Trophoblast cell (in vitro differentiated cells and primary cell): ENCODE measurements at regions not wholly inside any gene's neighbourhood (a gene's known extent, or its start where the extent isn't known, plus 50 kb on each side); places are given as distances from the start of the nearest gene placed in this dataset.
A peak's percentile ranks its signal among the peaks of the same experiment; 100 is the strongest.

Experiments
- DNase-seq, 2 donors: peaks; one replicate each; pipeline ENCODE4 v3.0.0-alpha.2; 2016
- H2AFZ ChIP-seq: 2 replicates; pipeline ENCODE4 v1.6.1; 2013; ENCODE audit warnings: low read length, moderate library complexity, mild to moderate bottlenecking; ENCODE audit not compliant: insufficient read depth, poor library complexity
- H2AK5ac ChIP-seq: 2 replicates; pipeline ENCODE4 v1.6.1; 2013; ENCODE audit warnings: mild to moderate bottlenecking, low read length
- H2BK120ac ChIP-seq: 2 replicates; pipeline ENCODE4 v1.6.1; 2013; ENCODE audit warnings: low read length, mild to moderate bottlenecking, moderate library complexity; ENCODE audit not compliant: insufficient read depth, poor library complexity
- H2BK12ac ChIP-seq: 2 replicates; pipeline ENCODE4 v1.6.1; 2013; ENCODE audit warnings: mild to moderate bottlenecking, low read length, moderate library complexity
- H2BK5ac ChIP-seq: 2 replicates; pipeline ENCODE4 v1.6.1; 2013; ENCODE audit warnings: low read length, low read depth, moderate library complexity, mild to moderate bottlenecking; ENCODE audit not compliant: poor library complexity
- H3K14ac ChIP-seq: 2 replicates; pipeline ENCODE4 v1.6.1; 2013; ENCODE audit warnings: mild to moderate bottlenecking, low read length
- H3K18ac ChIP-seq: 2 replicates; pipeline ENCODE4 v1.6.1; 2013; ENCODE audit warnings: mild to moderate bottlenecking, low read length
- H3K23ac ChIP-seq: 2 replicates; pipeline ENCODE4 v1.6.1; 2013; ENCODE audit warnings: low read length
- H3K27ac ChIP-seq: 2 replicates; pipeline ENCODE4 v1.5.1; 2013; ENCODE audit warnings: low read depth, mild to moderate bottlenecking, inconsistent platforms, low read length, moderate library complexity
- H3K27me3 ChIP-seq: 2 replicates; pipeline ENCODE4 v1.6.1; 2013; ENCODE audit warnings: inconsistent platforms, mild to moderate bottlenecking, low read length, moderate library complexity; ENCODE audit not compliant: insufficient read depth
- H3K36me3 ChIP-seq, 2 experiments: 1 replicate in 1 of 2; 2 replicates in 1 of 2; pipeline ENCODE4 v1.6.1; 2013; ENCODE audit warnings: low read length in 2 of 2, mild to moderate bottlenecking in 2 of 2, moderate library complexity in 1 of 2; ENCODE audit not compliant: insufficient read depth in 2 of 2, control insufficient read depth in 1 of 2
- H3K4ac ChIP-seq: 2 replicates; pipeline ENCODE4 v1.6.1; 2013; ENCODE audit warnings: low read depth, mild to moderate bottlenecking, low read length, moderate library complexity
- H3K4me1 ChIP-seq, 2 experiments: 1 replicate in 1 of 2; 2 replicates in 1 of 2; pipeline ENCODE4 v1.6.1; 2013; ENCODE audit warnings: low read length in 2 of 2, mild to moderate bottlenecking in 2 of 2, moderate library complexity in 1 of 2; ENCODE audit not compliant: insufficient read depth in 2 of 2, control insufficient read depth in 1 of 2
- H3K4me2 ChIP-seq: 2 replicates; pipeline ENCODE4 v1.6.1; 2013; ENCODE audit warnings: inconsistent platforms, mild to moderate bottlenecking, low read length, moderate library complexity
- H3K4me3 ChIP-seq: 2 replicates; pipeline ENCODE4 v1.5.1; 2013; ENCODE audit warnings: mild to moderate bottlenecking, low read depth, low read length, inconsistent platforms
- H3K79me1 ChIP-seq: one replicate; pipeline ENCODE4 v1.6.1; 2013; ENCODE audit warnings: low read length
- H3K79me2 ChIP-seq: 2 replicates; pipeline ENCODE4 v1.6.1; 2013; ENCODE audit warnings: low read length, mild to moderate bottlenecking; ENCODE audit not compliant: control insufficient read depth, insufficient read depth, poor library complexity
- H3K9ac ChIP-seq: 2 replicates; pipeline ENCODE4 v1.6.1; 2013; ENCODE audit warnings: mild to moderate bottlenecking, low read length
- H3K9me3 ChIP-seq: 2 replicates; pipeline ENCODE4 v1.6.1; 2013; ENCODE audit warnings: low read depth, mild to moderate bottlenecking, control low read depth, inconsistent platforms, low read length; ENCODE audit not compliant: insufficient read depth
- H4K12ac ChIP-seq: 2 replicates; pipeline ENCODE4 v1.6.1; 2013; ENCODE audit warnings: low read depth, mild to moderate bottlenecking, low read length, moderate library complexity
- H4K8ac ChIP-seq: 2 replicates; pipeline ENCODE4 v1.6.1; 2013; ENCODE audit warnings: low read depth, mild to moderate bottlenecking, low read length, moderate library complexity
- H4K91ac ChIP-seq: one replicate; pipeline ENCODE4 v1.6.1; 2013; ENCODE audit warnings: low read depth, mild to moderate bottlenecking, low read length, moderate library complexity
- WGBS: extraction: QIAGEN DNeasy Blood & Tissue Kit; methylation state at CpG from one replicate; pipeline ENCODE4 v1.1.7; 2013; ENCODE audit warnings: missing lambda C conversion rate; ENCODE audit not compliant: insufficient read length, insufficient coverage; ENCODE audit errors: extremely low coverage; 5-methylcytosine and 5-hydroxymethylcytosine counted together

DNA sequence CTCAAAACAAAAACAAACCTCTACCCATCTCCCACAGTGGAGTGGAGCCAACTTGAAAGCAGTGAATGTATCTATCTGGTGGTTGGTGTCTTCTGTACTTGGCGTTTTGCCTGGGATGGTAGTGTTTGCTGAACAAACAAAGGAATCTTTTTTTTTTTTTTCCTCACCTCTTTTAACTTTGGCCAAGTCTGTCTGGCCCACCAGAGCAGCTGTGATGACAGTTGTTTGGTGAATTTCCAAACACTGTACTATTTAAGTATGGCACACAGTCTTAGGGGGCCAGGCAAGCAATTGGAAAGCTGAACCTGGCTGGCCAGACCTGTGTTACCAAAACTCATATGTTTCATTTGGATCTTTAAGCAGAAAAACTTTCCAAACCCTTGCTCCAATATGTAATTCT is 101.8 kb upstream of the CDH13 start:
- no peaks in the 10 kb centered on the region for H3K79me1 ChIP-seq
- H3K27ac ChIP-seq: no peak overlapping the region
- no peak overlapping the region for H2BK12ac ChIP-seq
- H3K23ac ChIP-seq: no peak overlapping the region
- no peak overlapping the region for H3K4me2 ChIP-seq
- no peak overlapping the region for H4K91ac ChIP-seq
- no peaks in the 10 kb centered on the region for H3K27me3 ChIP-seq
- no peak for DNase-seq
- no peak overlapping the region for H2AFZ ChIP-seq
- H3K4ac ChIP-seq: no peak overlapping the region
- no CpG with 5 or more reads among the region's 1 CpG for WGBS
- no peak overlapping the region for H3K14ac ChIP-seq
- H3K18ac ChIP-seq: no peak overlapping the region
- no peak overlapping the region for H3K9ac ChIP-seq
- no peak overlapping the region for H3K4me3 ChIP-seq
- no peak overlapping the region for H4K12ac ChIP-seq
- no peaks in the 10 kb centered on the region for H3K79me2 ChIP-seq
- H2BK120ac ChIP-seq: no peak overlapping the region
- H3K4me1 ChIP-seq: no peaks in the 10 kb centered on the region
- H4K8ac ChIP-seq: no peak overlapping the region
- H3K9me3 ChIP-seq: peaks cover 6% of the 10 kb centered on the region
- no peaks in the 10 kb centered on the region for H3K36me3 ChIP-seq
- H2AK5ac ChIP-seq: no peak overlapping the region
- H2BK5ac ChIP-seq: no peak overlapping the region

DNA sequence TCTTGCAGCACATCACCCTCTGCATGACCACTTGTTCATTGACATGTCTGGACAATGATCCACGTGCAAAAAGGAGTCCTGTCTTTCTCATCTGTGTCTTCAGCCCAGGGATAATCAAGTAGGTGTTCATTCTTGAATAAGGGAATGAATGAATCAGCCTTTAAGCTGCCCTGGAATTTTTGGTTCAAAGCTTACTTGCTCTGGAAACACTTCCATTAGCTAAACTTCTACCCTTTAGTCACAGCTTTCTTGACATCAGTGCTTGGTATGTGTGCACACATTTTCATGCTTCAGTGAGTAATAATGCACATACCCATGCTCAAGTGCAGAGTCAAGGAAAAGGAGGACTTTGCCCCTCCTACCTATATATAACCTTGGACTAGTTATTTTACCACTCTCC is 103.0 kb upstream of the CDH13 start:
- H4K12ac ChIP-seq: no peak overlapping the region
- H3K4me3 ChIP-seq: no peak overlapping the region
- no peak overlapping the region for H4K8ac ChIP-seq
- H3K36me3 ChIP-seq: no peaks in the 10 kb centered on the region
- H3K27me3 ChIP-seq: no peaks in the 10 kb centered on the region
- no peak overlapping the region for H3K9ac ChIP-seq
- no peak overlapping the region for H3K18ac ChIP-seq
- no peak overlapping the region for H2AK5ac ChIP-seq
- WGBS: no CpG with 5 or more reads among the region's 1 CpG
- no peak overlapping the region for H3K27ac ChIP-seq
- H3K23ac ChIP-seq: no peak overlapping the region
- DNase-seq: peak in 1 of 2 donors; percentile 29
- no peak overlapping the region for H3K4ac ChIP-seq
- H3K79me1 ChIP-seq: no peaks in the 10 kb centered on the region
- no peak overlapping the region for H2BK5ac ChIP-seq
- H2BK12ac ChIP-seq: no peak overlapping the region
- H2AFZ ChIP-seq: no peak overlapping the region
- no peak overlapping the region for H3K14ac ChIP-seq
- H3K79me2 ChIP-seq: no peaks in the 10 kb centered on the region
- H3K4me2 ChIP-seq: no peak overlapping the region
- no peaks in the 10 kb centered on the region for H3K4me1 ChIP-seq
- H3K9me3 ChIP-seq: peaks cover 8% of the 10 kb centered on the region
- H2BK120ac ChIP-seq: no peak overlapping the region
- H4K91ac ChIP-seq: no peak overlapping the region

DNA sequence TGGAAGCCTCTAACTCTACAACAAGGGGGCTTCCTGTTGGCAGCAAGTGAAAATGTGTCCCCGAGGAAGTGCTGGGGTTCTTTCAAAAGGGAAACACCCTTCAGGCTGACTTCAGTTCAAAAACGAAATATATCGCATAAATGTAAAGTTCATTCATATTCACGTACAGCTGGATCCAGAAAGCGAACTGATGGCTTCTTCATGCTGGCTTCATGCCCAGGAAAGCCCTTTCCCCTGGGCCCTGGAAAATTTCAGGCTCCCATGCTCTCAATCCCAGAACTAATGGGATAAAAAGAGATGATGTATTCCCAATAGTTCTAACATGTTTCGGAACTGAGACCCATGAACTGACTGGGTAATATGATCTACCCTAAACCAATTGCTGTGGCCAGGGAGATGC is 104.7 kb upstream of the CDH13 start:
- Histone ChIP-seq H2BK5ac (no peak overlapping the region), H3K4ac (no peak overlapping the region), H3K9me3 (peaks cover 8% of the 10 kb centered on the region), H3K27ac (no peak overlapping the region), H4K91ac (no peak overlapping the region), H3K14ac (no peak overlapping the region), H2BK12ac (no peak overlapping the region), H3K4me2 (no peak overlapping the region), H3K79me2 (no peaks in the 10 kb centered on the region), H3K4me3 (no peak overlapping the region), H4K8ac (no peak overlapping the region), H3K23ac (no peak overlapping the region), H3K36me3 (no peaks in the 10 kb centered on the region), H2AK5ac (no peak overlapping the region), H3K9ac (no peak overlapping the region), H3K18ac (no peak overlapping the region), H3K79me1 (no peaks in the 10 kb centered on the region), H4K12ac (no peak overlapping the region), H3K27me3 (no peaks in the 10 kb centered on the region), H3K4me1 (no peaks in the 10 kb centered on the region), H2BK120ac (no peak overlapping the region), H2AFZ (no peak overlapping the region)
- DNase-seq: no peak
- no CpG with 5 or more reads among the region's 6 CpGs for WGBS

DNA sequence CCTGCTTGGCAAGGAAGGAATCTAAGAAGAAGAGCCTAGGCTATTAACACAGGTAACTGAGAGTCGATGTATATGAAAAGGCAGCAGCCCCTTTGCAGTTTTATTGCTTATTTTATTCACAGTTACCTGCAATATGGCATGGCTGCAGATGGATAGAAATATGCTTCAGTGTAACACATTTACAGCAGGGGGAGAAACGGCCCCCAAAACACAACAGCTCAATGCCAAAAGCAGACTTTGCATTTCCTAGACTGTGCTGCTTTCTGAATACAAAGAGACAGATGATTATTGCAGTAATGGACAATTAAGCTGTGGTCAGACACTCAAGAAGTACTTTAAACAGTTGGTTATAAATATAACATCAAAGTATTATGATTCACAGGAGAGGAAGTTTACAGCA is 108.0 kb upstream of the CDH13 start:
- no peak overlapping the region for H3K4ac ChIP-seq
- H3K27ac ChIP-seq: no peak overlapping the region
- H3K14ac ChIP-seq: no peak overlapping the region
- H3K4me1 ChIP-seq: no peaks in the 10 kb centered on the region
- no peak for DNase-seq
- no peak overlapping the region for H4K91ac ChIP-seq
- no peak overlapping the region for H3K18ac ChIP-seq
- no peak overlapping the region for H2AK5ac ChIP-seq
- no peak overlapping the region for H3K4me2 ChIP-seq
- H2BK120ac ChIP-seq: no peak overlapping the region
- no peaks in the 10 kb centered on the region for H3K27me3 ChIP-seq
- H4K12ac ChIP-seq: no peak overlapping the region
- no CpG with 5 or more reads among the region's 2 CpGs for WGBS
- H2BK5ac ChIP-seq: no peak overlapping the region
- H3K79me1 ChIP-seq: no peaks in the 10 kb centered on the region
- no peak overlapping the region for H3K9ac ChIP-seq
- no peak overlapping the region for H3K23ac ChIP-seq
- peaks cover 8% of the 10 kb centered on the region for H3K9me3 ChIP-seq
- no peak overlapping the region for H4K8ac ChIP-seq
- no peak overlapping the region for H3K4me3 ChIP-seq
- no peaks in the 10 kb centered on the region for H3K36me3 ChIP-seq
- no peak overlapping the region for H2BK12ac ChIP-seq
- H2AFZ ChIP-seq: no peak overlapping the region
- H3K79me2 ChIP-seq: no peaks in the 10 kb centered on the region
